Esophagus muscularis mucosa (tissue), 4 donors: ENCODE measurements at regions not wholly inside any gene's neighbourhood (a gene's known extent, or its start where the extent isn't known, plus 50 kb on each side); places are given as distances from the start of the nearest gene placed in this dataset.

ENCODE experiments used
- DNase-seq: peaks from one replicate; pipeline ENCODE4 v3.0.0-alpha.2; 2017; ENCODE audit errors: extremely low spot score
- H3K27ac ChIP-seq, 4 donors: fragments of 200-600 bp; sonication (generic); replicated peaks in 1 of 4; 1 replicate in 3 of 4; 2 replicates in 1 of 4; pipeline ENCODE4 v1.5.1; 2016 to 2019; ENCODE audit warnings: mild to moderate bottlenecking in 1 of 4
- H3K27me3 ChIP-seq, 4 donors: fragments of 200-600 bp; sonication (generic); one replicate each; pipeline versions ENCODE4 v1.5.1 to v1.6.0; 2016 to 2019
- H3K36me3 ChIP-seq, 4 donors: fragments of 200-600 bp; sonication (generic); one replicate each; pipeline ENCODE4 v1.5.1; 2016 to 2019
- H3K4me1 ChIP-seq, 4 donors: fragments of 200-600 bp; sonication (generic); one replicate each; pipeline ENCODE4 v1.5.1; 2016 to 2019
- H3K4me3 ChIP-seq, 4 donors: fragments of 200-600 bp; sonication (generic); 1 replicate in 2 of 4; 2 replicates in 2 of 4; pipeline ENCODE4 v1.5.1; 2016 to 2019; ENCODE audit warnings: mild to moderate bottlenecking in 4 of 4, moderate library complexity in 1 of 4
- H3K9me3 ChIP-seq, 4 donors: fragments of 200-600 bp; sonication (generic); 1 replicate in 3 of 4; 2 replicates in 1 of 4; pipeline ENCODE4 v1.5.1; 2016 to 2019
- CTCF ChIP-seq, 3 experiments: fragments of 200-600 bp in 2 of 3; fragments of 450-650 bp in 1 of 3; sonication (generic) in 2 of 3; IDR thresholded peaks; one replicate each; pipeline ENCODE4 v1.5.1; 2017 to 2019; ENCODE audit warnings: antibody characterized with exemption in 3 of 3, mild to moderate bottlenecking in 2 of 3, moderate library complexity in 1 of 3
- EP300 ChIP-seq: sonication (generic); formaldehyde crosslinking; IDR thresholded peaks from one replicate; pipeline ENCODE4 v1.6.1; 2017; ENCODE audit warnings: antibody characterized with exemption
- POLR2A ChIP-seq: fragments of 450-650 bp; IDR thresholded peaks from one replicate; pipeline ENCODE4 v1.6.1; 2017; ENCODE audit warnings: antibody characterized with exemption, moderate library complexity, mild to moderate bottlenecking, low read depth
- POLR2AphosphoS5 ChIP-seq, 2 donors: sonication (generic); formaldehyde crosslinking; IDR thresholded peaks; one replicate each; pipeline ENCODE4 v1.6.1; 2017; ENCODE audit warnings: antibody characterized with exemption in 2 of 2
- WGBS: methylation state at CpG from one replicate; pipeline ENCODE4 v1.1.5; 2018; 5-methylcytosine and 5-hydroxymethylcytosine counted together
- intact Hi-C: fragments of 100-400 bp; cut with DNase I; formaldehyde crosslinking; loops from one replicate; pipeline ENCODE4 v1.15.1; 2023

- intact Hi-C loops: no loop called here
- H3K9me3 ChIP-seq: peaks cover 0 to 12% (median 0%) of the 10 kb centered on the region in 4 donors
- 100% methylated on average over 3 of the region's 5 CpGs for WGBS
Measured at GRCh38 chr9:103658156-103658555, 436.0 kb upstream of the SMC2 start.

GRCh38 chr9:103660830-103661229 lies 433.3 kb upstream of the SMC2 start:
- intact Hi-C loops: no loop called here
- no peak overlapping the region for H3K27ac ChIP-seq
- H3K9me3 ChIP-seq: peaks cover 0 to 12% (median 0%) of the 10 kb centered on the region in 4 donors
- H3K36me3 ChIP-seq: no peaks in the 10 kb centered on the region
- no peaks in the 10 kb centered on the region for H3K27me3 ChIP-seq
- DNase-seq: no peak
- no peak overlapping the region for H3K4me3 ChIP-seq
- no peaks in the 10 kb centered on the region for H3K4me1 ChIP-seq
- 88% methylated on average over 6 of the region's 6 CpGs for WGBS
- TF ChIP-seq EP300 (no peak), POLR2AphosphoS5 (IDR thresholded peaks at IDR 0.05) (no peak), CTCF (IDR thresholded peaks at IDR 0.05) (no peak), POLR2A (no peak)

More at GRCh38 chr9:103658156-103658555, 436.0 kb upstream of the SMC2 start:
- Histone ChIP-seq H3K4me1 (no peaks in the 10 kb centered on the region), H3K36me3 (no peaks in the 10 kb centered on the region), H3K27me3 (no peaks in the 10 kb centered on the region), H3K27ac (no peak overlapping the region), H3K4me3 (no peak overlapping the region)
- TF ChIP-seq POLR2A: no peak
- TF ChIP-seq POLR2AphosphoS5 (IDR thresholded peaks at IDR 0.05): no peak
- TF ChIP-seq CTCF (IDR thresholded peaks at IDR 0.05): no peak
- no peak for TF ChIP-seq EP300
- DNase-seq: no peak

- Histone ChIP-seq H3K36me3 (no peaks in the 10 kb centered on the region), H3K27me3 (no peaks in the 10 kb centered on the region), H3K27ac (no peak overlapping the region), H3K4me3 (no peak overlapping the region), H3K9me3 (peaks cover 0 to 12% (median 0%) of the 10 kb centered on the region in 4 donors), H3K4me1 (no peaks in the 10 kb centered on the region)
- TF ChIP-seq CTCF (IDR thresholded peaks at IDR 0.05): no peak
- TF ChIP-seq EP300: no peak
- TF ChIP-seq POLR2A: no peak
- no peak for TF ChIP-seq POLR2AphosphoS5 (IDR thresholded peaks at IDR 0.05)
- WGBS: 62% methylated on average over 2 of the region's 2 CpGs
- intact Hi-C loops: no loop called here
- no peak for DNase-seq
Measured at GRCh38 chr9:103661663-103662062, 432.4 kb upstream of the SMC2 start.

GRCh38 chr9:103669296-103669695 lies 424.8 kb upstream of the SMC2 start:
- 61% methylated on average over 1 of the region's 1 CpG for WGBS
- no peak overlapping the region for H3K4me3 ChIP-seq
- H3K4me1 ChIP-seq: no peaks in the 10 kb centered on the region
- no peaks in the 10 kb centered on the region for H3K36me3 ChIP-seq
- intact Hi-C loops: no loop called here
- H3K9me3 ChIP-seq: no peaks in the 10 kb centered on the region
- no peak for TF ChIP-seq CTCF (IDR thresholded peaks at IDR 0.05)
- H3K27me3 ChIP-seq: no peaks in the 10 kb centered on the region
- DNase-seq: no peak
- H3K27ac ChIP-seq: no peak overlapping the region

GRCh38 chr9:103674271-103674670 lies 419.8 kb upstream of the SMC2 start:
- Histone ChIP-seq H3K27me3 (no peaks in the 10 kb centered on the region), H3K36me3 (no peaks in the 10 kb centered on the region), H3K4me1 (no peaks in the 10 kb centered on the region), H3K9me3 (no peaks in the 10 kb centered on the region), H3K27ac (no peak overlapping the region), H3K4me3 (no peak overlapping the region)
- intact Hi-C loops: no loop called here
- no peak for TF ChIP-seq POLR2AphosphoS5 (IDR thresholded peaks at IDR 0.05)
- no peak for TF ChIP-seq EP300
- no peak for TF ChIP-seq POLR2A
- TF ChIP-seq CTCF (IDR thresholded peaks at IDR 0.05): no peak
- DNase-seq: no peak
